A549 (cell line): ENCODE measurements at regions not wholly inside any gene's neighbourhood (a gene's known extent, or its start where the extent isn't known, plus 50 kb on each side); places are given as distances from the start of the nearest gene placed in this dataset.

Source experiments
- ATAC-seq, 2 experiments: fragments of 200-7000 bp in 1 of 2; fragments of >200 bp in 1 of 2; cut with Nextera tagmentation in 1 of 2; cut with Tn5 transposase in 1 of 2; 3 replicates each; pipeline versions ENCODE4 v1.8.0 to v1.9.1; 2018 to 2020; ENCODE audit warnings: mild to moderate bottlenecking in 1 of 2, moderate library complexity in 1 of 2
- CTCF ChIA-PET: fragments of 300-600 bp; sonication (Branson Sonifier 250); formaldehyde crosslinking; extraction: SDS; loops from one replicate; lab custom pipeline; 2021; ENCODE audit warnings: antibody characterized with exemption, inconsistent platforms; lab: Yijun Ruan, JAX
- POLR2A ChIA-PET: fragments of 350-600 bp; formaldehyde crosslinking; extraction: SDS; loops from one replicate; lab custom pipeline; 2021; ENCODE audit warnings: antibody characterized with exemption, inconsistent platforms; lab: Yijun Ruan, JAX
- DNase-seq, 2 experiments: peaks; one replicate each; pipeline versions ENCODE4 v3.0.0 to v3.0.0-alpha.2; 2011 to 2016; ENCODE audit warnings: low read depth in 1 of 2, low spot score in 1 of 2
- FAIRE-seq: peaks from 2 replicates; lab custom pipeline; 2011; peaks lifted over from hg19 to GRCh38; lab: Jason Lieb, UNC
- H3K27ac ChIP-seq, 2 experiments: fragments of >200 bp; sonication (Bioruptor Twin); formaldehyde crosslinking; 3 replicates each; pipeline ENCODE4 v1.5.1; 2016 to 2017
- H3K4me1 ChIP-seq: fragments of >200 bp; sonication (Bioruptor Twin); formaldehyde crosslinking; 3 replicates; pipeline ENCODE4 v1.6.1; 2016
- H3K4me2 ChIP-seq: fragments of >200 bp; sonication (Bioruptor Twin); formaldehyde crosslinking; 3 replicates; pipeline ENCODE4 v1.6.1; 2016
- H3K4me3 ChIP-seq: fragments of >200 bp; sonication (Bioruptor Twin); formaldehyde crosslinking; 3 replicates; pipeline ENCODE4 v1.5.1; 2016
- H3K9me3 ChIP-seq: fragments of >200 bp; sonication (Bioruptor Twin); formaldehyde crosslinking; 3 replicates; pipeline ENCODE4 v1.6.1; 2016
- CBX8 ChIP-seq: fragments of 200-600 bp; sonication (generic); IDR thresholded peaks from 2 replicates; pipeline ENCODE4 v1.6.1; 2016
- CEBPB ChIP-seq, 2 experiments: fragments of >200 bp in 1 of 2; sonication (Bioruptor Twin) in 1 of 2; formaldehyde crosslinking in 1 of 2; IDR thresholded peaks; 2 replicates each; pipeline ENCODE4 v1.6.1; 2012 to 2016
- EHF ChIP-seq: fragments of 250-450 bp; sonication (Bioruptor Pico); IDR thresholded peaks from 2 replicates; pipeline ENCODE4 v1.5.0; 2020; ENCODE audit warnings: mild to moderate bottlenecking
- ESRRA ChIP-seq: fragments of 150-350 bp; IDR thresholded peaks from 2 replicates; pipeline ENCODE4 v1.6.1; 2014; ENCODE audit warnings: mild to moderate bottlenecking, low read length, borderline replicate concordance
- FOSL2 ChIP-seq, 2 experiments: fragments of 450-650 bp in 1 of 2; fragments of >200 bp in 1 of 2; sonication (Bioruptor Twin) in 1 of 2; formaldehyde crosslinking; IDR thresholded peaks; 2 replicates each; pipeline versions ENCODE4 v1.5.0 to v1.6.1; 2016 to 2020; ENCODE audit warnings: mild to moderate bottlenecking in 1 of 2, moderate library complexity in 1 of 2
- HOXB5 ChIP-seq: fragments of 250-450 bp; sonication (Bioruptor Pico); IDR thresholded peaks from 2 replicates; pipeline ENCODE4 v1.5.0; 2020; ENCODE audit warnings: mild to moderate bottlenecking, moderate library complexity
- JUNB ChIP-seq: fragments of >200 bp; sonication (Bioruptor Twin); formaldehyde crosslinking; IDR thresholded peaks from 2 replicates; pipeline ENCODE4 v1.6.1; 2016
- MAZ ChIP-seq: fragments of 150-350 bp; IDR thresholded peaks from 2 replicates; pipeline ENCODE4 v1.6.1; 2014; ENCODE audit warnings: antibody characterized with exemption, low read depth, low read length, borderline replicate concordance
- MYC ChIP-seq: IDR thresholded peaks from 2 replicates; pipeline ENCODE4 v1.6.1; 2012; ENCODE audit warnings: mild to moderate bottlenecking, inconsistent platforms, low read length, improper control_type of control experiment, borderline replicate concordance
- NFE2L2 ChIP-seq: fragments of 150-350 bp; conservative IDR thresholded peaks from 2 replicates; pipeline ENCODE4 v1.6.1; 2014; ENCODE audit warnings: low read length
- NPAS2 ChIP-seq: fragments of 250-450 bp; sonication (Bioruptor Pico); IDR thresholded peaks from 2 replicates; pipeline ENCODE4 v1.8.0; 2022; ENCODE audit warnings: mild to moderate bottlenecking, moderate library complexity, borderline replicate concordance
- PHF8 ChIP-seq: fragments of 200-600 bp; sonication (generic); IDR thresholded peaks from 2 replicates; pipeline ENCODE4 v1.6.1; 2016; ENCODE audit warnings: low read depth, mild to moderate bottlenecking, antibody characterized with exemption, moderate library complexity, borderline replicate concordance
- POLR2A ChIP-seq: IDR thresholded peaks from 2 replicates; pipeline ENCODE4 v1.6.1; 2012; ENCODE audit warnings: mild to moderate bottlenecking, low read length
- RAD21 ChIP-seq, 2 experiments: fragments of >200 bp in 1 of 2; sonication (Bioruptor Twin) in 1 of 2; formaldehyde crosslinking in 1 of 2; IDR thresholded peaks in 1 of 2; conservative IDR thresholded peaks in 1 of 2; 2 replicates in 1 of 2; 3 replicates in 1 of 2; pipeline ENCODE4 v1.6.1; 2012 to 2018; ENCODE audit warnings: inconsistent platforms in 1 of 2
- RCOR1 ChIP-seq: fragments of 150-350 bp; IDR thresholded peaks from 2 replicates; pipeline ENCODE4 v1.6.1; 2014; ENCODE audit warnings: antibody characterized with exemption, low read length, low read depth
- RFX5 ChIP-seq: fragments of 450-650 bp; IDR thresholded peaks from 2 replicates; pipeline ENCODE4 v1.7.1; 2014; ENCODE audit warnings: antibody characterized with exemption, mild to moderate bottlenecking, moderate library complexity
- RNF2 ChIP-seq: fragments of 200-600 bp; sonication (generic); IDR thresholded peaks from 2 replicates; pipeline ENCODE4 v1.6.1; 2016; ENCODE audit warnings: low read depth, mild to moderate bottlenecking, antibody characterized with exemption, moderate library complexity, borderline replicate concordance
- WGBS: methylation state at CpG from one replicate; pipeline ENCODE4 v1.1.6; 2017; ENCODE audit errors: missing lambda C conversion rate; 5-methylcytosine and 5-hydroxymethylcytosine counted together
- TF ChIP-seq, protein P1 (sequence below): IDR thresholded peaks from 2 replicates; pipeline ENCODE4 v1.6.1; 2012
- TF ChIP-seq, protein P2 (sequence below): fragments of 250-450 bp; sonication (Bioruptor Pico); IDR thresholded peaks from 2 replicates; pipeline ENCODE4 v1.5.0; 2021; ENCODE audit warnings: mild to moderate bottlenecking, moderate library complexity, borderline replicate concordance

- DNase-seq, result no peak
- CTCF ChIA-PET, result no interaction called here
- WGBS, result 96% methylated on average over 2 of the region's 2 CpGs
- no peaks in the 10 kb centered on the region for H3K9me3 ChIP-seq
- TF ChIP-seq ESRRA (no peak), RCOR1 (no peak), NPAS2 (CRISPR knock-in tag) (no peak), NFE2L2 (no peak), MYC (no peak), CBX8 (no peak), EHF (CRISPR knock-in tag) (no peak), CEBPB (IDR thresholded peaks at IDR 0.05) (no peak), RFX5 (no peak)
- TF ChIP-seq, protein P1, sequence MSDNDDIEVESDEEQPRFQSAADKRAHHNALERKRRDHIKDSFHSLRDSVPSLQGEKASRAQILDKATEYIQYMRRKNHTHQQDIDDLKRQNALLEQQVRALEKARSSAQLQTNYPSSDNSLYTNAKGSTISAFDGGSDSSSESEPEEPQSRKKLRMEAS, result no peak
- TF ChIP-seq, protein P2, sequence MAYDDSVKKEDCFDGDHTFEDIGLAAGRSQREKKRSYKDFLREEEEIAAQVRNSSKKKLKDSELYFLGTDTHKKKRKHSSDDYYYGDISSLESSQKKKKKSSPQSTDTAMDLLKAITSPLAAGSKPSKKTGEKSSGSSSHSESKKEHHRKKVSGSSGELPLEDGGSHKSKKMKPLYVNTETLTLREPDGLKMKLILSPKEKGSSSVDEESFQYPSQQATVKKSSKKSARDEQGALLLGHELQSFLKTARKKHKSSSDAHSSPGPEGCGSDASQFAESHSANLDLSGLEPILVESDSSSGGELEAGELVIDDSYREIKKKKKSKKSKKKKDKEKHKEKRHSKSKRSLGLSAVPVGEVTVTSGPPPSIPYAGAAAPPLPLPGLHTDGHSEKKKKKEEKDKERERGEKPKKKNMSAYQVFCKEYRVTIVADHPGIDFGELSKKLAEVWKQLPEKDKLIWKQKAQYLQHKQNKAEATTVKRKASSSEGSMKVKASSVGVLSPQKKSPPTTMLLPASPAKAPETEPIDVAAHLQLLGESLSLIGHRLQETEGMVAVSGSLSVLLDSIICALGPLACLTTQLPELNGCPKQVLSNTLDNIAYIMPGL (CRISPR knock-in tag), result no peak
- TF ChIP-seq, all 56 proteins: peak for 0
- POLR2A ChIA-PET, result no interaction called here
- Histone ChIP-seq H3K4me2 (no peak overlapping the region), H3K27ac (no peak overlapping the region), H3K4me3 (no peak overlapping the region), H3K4me1 (no peaks in the 10 kb centered on the region)
- FAIRE-seq, result no peak
- no peak for ATAC-seq
These were observed 186.6 kb downstream of the CENPW start for GRCh38 chr6:126526547-126526946.

GRCh38 chr6:126526996-126527606, 187.2 kb downstream of the CENPW start:
- FAIRE-seq (no peak), ATAC-seq (no peak), DNase-seq (no peak)
- H3K4me2 ChIP-seq, result no peak overlapping the region
- WGBS, result 48% methylated on average over 4 of the region's 4 CpGs
- H3K9me3 ChIP-seq, result no peaks in the 10 kb centered on the region
- H3K4me3 ChIP-seq, result no peak overlapping the region
- CTCF ChIA-PET, result interaction anchor here (0.7 kb wide), 1 partner anchor 218 kb away, joined by 3 read pairs; no protein-coding TSS in a partner anchor
- H3K4me1 ChIP-seq, result no peaks in the 10 kb centered on the region
- POLR2A ChIA-PET, result no interaction called here
- H3K27ac ChIP-seq, result no peak overlapping the region
- TF ChIP-seq FOSL2 (IDR thresholded peaks at IDR 0.05) (no peak), FOSL2 (CRISPR knock-in tag; IDR thresholded peaks at IDR 0.05) (no peak), PHF8 (no peak), POLR2A (no peak), HOXB5 (CRISPR knock-in tag) (no peak), MAZ (no peak), RNF2 (no peak)
- TF ChIP-seq, protein P1, result no peak

DNA sequence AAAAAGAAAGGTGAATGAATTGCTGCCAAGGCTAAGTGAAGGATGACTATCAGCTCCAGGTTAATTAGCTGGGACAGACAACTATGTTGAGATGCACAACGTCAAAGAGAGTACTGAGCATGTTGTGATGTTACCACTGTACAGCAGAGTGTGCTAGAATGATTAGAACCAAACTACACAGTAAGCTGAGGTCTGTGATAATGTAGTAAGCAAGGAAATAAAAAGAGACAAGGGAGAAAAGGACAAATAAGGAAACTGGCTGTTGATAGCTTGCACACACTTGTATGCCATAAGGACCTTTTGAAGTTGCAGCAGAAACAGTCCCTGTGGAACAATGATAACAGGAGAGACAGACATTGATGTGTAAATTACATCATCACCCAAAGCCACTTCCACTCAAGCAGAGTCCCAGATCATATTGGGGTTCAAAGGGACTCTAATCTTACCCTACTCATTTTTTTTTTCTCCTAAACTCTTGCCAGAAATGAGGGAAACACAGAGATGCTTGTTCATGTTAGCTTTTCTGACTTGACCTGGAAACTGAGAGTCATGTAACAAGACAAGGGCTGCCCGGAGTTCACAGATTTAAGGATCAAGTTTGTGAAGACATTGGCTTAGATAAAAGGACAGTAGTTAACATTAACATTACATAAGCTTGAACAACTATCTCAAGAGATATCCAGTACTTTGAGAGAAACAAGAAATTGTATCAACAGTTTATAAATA, 189.9 kb downstream of the CENPW start:
- ChIA-PET POLR2A (interaction anchor here (0.7 kb wide), 1 partner anchor 591 kb away, joined by 12 read pairs; no protein-coding TSS in a partner anchor), CTCF (interaction anchor here (0.9 kb wide), 1 partner anchor 522 kb away, joined by 3 read pairs; no protein-coding TSS in a partner anchor)
- Histone ChIP-seq H3K4me3 (no peak overlapping the region), H3K27ac (no peak overlapping the region), H3K4me2 (no peak overlapping the region), H3K4me1 (no peaks in the 10 kb centered on the region), H3K9me3 (no peaks in the 10 kb centered on the region)
- TF ChIP-seq NPAS2 (CRISPR knock-in tag) (no peak), JUNB (no peak), RAD21 (conservative IDR thresholded peaks at IDR 0.05 in 1 of 2, IDR thresholded peaks at IDR 0.05 in 1 of 2) (peak; percentile 11 to 40; a peak in 2 of 5 replicates), RNF2 (no peak), NFE2L2 (no peak)
- WGBS, result 75% methylated on average over 2 of the region's 2 CpGs
- FAIRE-seq (no peak), DNase-seq (peak in 1 of 2 experiments; percentile 4), ATAC-seq (peak in 1 of 2 experiments; percentile 53; a peak in 1 of 6 replicates)
